Mesenchymal stem cell (in vitro differentiated cells and primary cell): ENCODE measurements at regions not wholly inside any gene's neighbourhood (a gene's known extent, or its start where the extent isn't known, plus 50 kb on each side); places are given as distances from the start of the nearest gene placed in this dataset.

Experiments used
- DNase-seq: peaks from one replicate; pipeline ENCODE4 v3.0.0-alpha.2; 2013
- H2AFZ ChIP-seq: one replicate; pipeline ENCODE4 v1.6.1; 2013; ENCODE audit warnings: low read depth, mild to moderate bottlenecking, control low read depth, inconsistent platforms, low read length, moderate library complexity
- H2AK5ac ChIP-seq: 2 replicates; pipeline ENCODE4 v1.6.1; 2013; ENCODE audit warnings: low read length, moderate library complexity, mild to moderate bottlenecking, inconsistent platforms; ENCODE audit not compliant: severe bottlenecking
- H2BK120ac ChIP-seq: one replicate; pipeline ENCODE4 v1.6.1; 2013; ENCODE audit warnings: low read depth, mild to moderate bottlenecking, inconsistent platforms, low read length, moderate library complexity
- H2BK12ac ChIP-seq, 2 experiments: one replicate each; pipeline ENCODE4 v1.6.1; 2013; ENCODE audit warnings: inconsistent platforms in 2 of 2, low read length in 2 of 2, mild to moderate bottlenecking in 2 of 2, moderate library complexity in 2 of 2, control low read depth in 1 of 2
- H2BK15ac ChIP-seq: one replicate; pipeline ENCODE4 v1.6.1; 2013; ENCODE audit warnings: mild to moderate bottlenecking, low read depth, inconsistent platforms; ENCODE audit not compliant: poor library complexity, severe bottlenecking
- H2BK5ac ChIP-seq: 2 replicates; pipeline ENCODE4 v1.6.1; 2013; ENCODE audit warnings: low read depth, mild to moderate bottlenecking, low read length, control low read depth, inconsistent platforms; ENCODE audit not compliant: poor library complexity, severe bottlenecking
- H3K14ac ChIP-seq, 2 experiments: one replicate each; pipeline ENCODE4 v1.6.1; 2013; ENCODE audit warnings: inconsistent platforms in 2 of 2, low read length in 2 of 2, control low read depth in 1 of 2, mild to moderate bottlenecking in 1 of 2, moderate library complexity in 1 of 2
- H3K18ac ChIP-seq, 2 experiments: one replicate each; pipeline ENCODE4 v1.6.1; 2013; ENCODE audit warnings: inconsistent platforms in 2 of 2, low read length in 2 of 2, control low read depth in 1 of 2, low read depth in 1 of 2, mild to moderate bottlenecking in 1 of 2
- H3K23ac ChIP-seq, 2 experiments: one replicate each; pipeline ENCODE4 v1.6.1; 2013; ENCODE audit warnings: inconsistent platforms in 2 of 2, low read length in 2 of 2, mild to moderate bottlenecking in 2 of 2, moderate library complexity in 2 of 2, control low read depth in 1 of 2
- H3K27ac ChIP-seq: 2 replicates; pipeline ENCODE4 v1.5.1; 2013; ENCODE audit warnings: mild to moderate bottlenecking, moderate library complexity, low read length, control low read depth, inconsistent platforms; ENCODE audit not compliant: poor library complexity, severe bottlenecking
- H3K27me3 ChIP-seq, 2 experiments: 2 replicates each; pipeline versions ENCODE4 v1.6.1 to v1.7.0; 2013; ENCODE audit warnings: low read length in 2 of 2, mild to moderate bottlenecking in 2 of 2, moderate library complexity in 2 of 2, control low read depth in 1 of 2, inconsistent platforms in 1 of 2; ENCODE audit not compliant: control insufficient read depth in 1 of 2, insufficient read depth in 1 of 2
- H3K36me3 ChIP-seq, 2 experiments: 2 replicates each; pipeline versions ENCODE4 v1.6.1 to v1.7.0; 2013; ENCODE audit warnings: low read length in 2 of 2, control low read depth in 1 of 2, inconsistent platforms in 1 of 2, low read depth in 1 of 2, mild to moderate bottlenecking in 1 of 2; ENCODE audit not compliant: insufficient read depth in 2 of 2, control insufficient read depth in 1 of 2
- H3K4ac ChIP-seq, 2 experiments: one replicate each; pipeline ENCODE4 v1.6.1; 2013; ENCODE audit warnings: inconsistent platforms in 2 of 2, low read length in 2 of 2, mild to moderate bottlenecking in 2 of 2, moderate library complexity in 2 of 2, control low read depth in 1 of 2, low read depth in 1 of 2
- H3K4me1 ChIP-seq: 2 replicates; pipeline ENCODE4 v1.6.1; 2013; ENCODE audit warnings: low read depth, low read length, control low read depth; ENCODE audit not compliant: control insufficient read depth, insufficient read depth
- H3K4me2 ChIP-seq: 2 replicates; pipeline ENCODE4 v1.6.1; 2013; ENCODE audit warnings: low read length, mild to moderate bottlenecking, inconsistent platforms; ENCODE audit not compliant: poor library complexity, severe bottlenecking
- H3K4me3 ChIP-seq, 2 experiments: 2 replicates each; pipeline versions ENCODE4 v1.5.1 to v1.7.0; 2013; ENCODE audit warnings: low read length in 2 of 2, mild to moderate bottlenecking in 2 of 2, control low read depth in 1 of 2, low read depth in 1 of 2; ENCODE audit not compliant: insufficient read depth in 1 of 2
- H3K79me1 ChIP-seq: replicated peaks from 2 replicates; pipeline ENCODE4 v1.6.1; 2013; ENCODE audit warnings: mild to moderate bottlenecking, control low read depth, low read length, inconsistent platforms; ENCODE audit not compliant: poor library complexity, severe bottlenecking
- H3K9ac ChIP-seq: 2 replicates; pipeline ENCODE4 v1.7.0; 2013; ENCODE audit warnings: mild to moderate bottlenecking, low read length, moderate library complexity
- H3K9me3 ChIP-seq: 2 replicates; pipeline ENCODE4 v1.7.0; 2013; ENCODE audit warnings: mild to moderate bottlenecking, low read length; ENCODE audit not compliant: control insufficient read depth
- H4K8ac ChIP-seq: one replicate; pipeline ENCODE4 v1.6.1; 2013; ENCODE audit warnings: inconsistent platforms, mild to moderate bottlenecking, low read length, moderate library complexity
- H4K91ac ChIP-seq: one replicate; pipeline ENCODE4 v1.6.1; 2013; ENCODE audit warnings: mild to moderate bottlenecking, low read length, inconsistent platforms
- WGBS: methylation state at CpG from one replicate; pipeline ENCODE4 v1.1.7; 2013; ENCODE audit warnings: mixed read lengths; 5-methylcytosine and 5-hydroxymethylcytosine counted together

DNA sequence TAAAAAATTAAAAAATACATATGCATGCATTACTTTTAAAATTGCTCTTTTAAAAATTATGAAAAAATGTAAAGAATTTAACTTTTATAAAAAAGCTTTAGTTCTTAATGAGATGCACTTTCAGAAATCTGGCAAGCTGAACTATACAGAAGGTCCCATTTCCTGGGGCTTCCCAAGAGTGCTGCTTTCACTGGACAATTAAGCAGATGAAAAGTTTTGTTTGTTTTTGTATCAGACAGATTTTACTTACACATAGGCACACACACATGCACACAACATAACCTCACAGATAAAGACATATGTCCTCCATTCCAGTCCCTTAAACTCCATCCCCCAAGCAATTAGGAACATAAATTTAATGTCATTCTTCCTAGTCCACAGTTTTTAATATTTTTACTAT is 402.3 kb upstream of the ASIC2 start:
- Histone ChIP-seq H3K9me3 (no peaks in the 10 kb centered on the region), H3K79me1 (no peaks in the 10 kb centered on the region), H2BK120ac (no peak overlapping the region), H4K8ac (no peak overlapping the region), H3K27me3 (peaks cover 0 to 19% of the 10 kb centered on the region in 2 experiments), H3K4ac (no peak overlapping the region), H3K4me3 (no peak overlapping the region), H2BK15ac (no peak overlapping the region), H3K9ac (no peak overlapping the region), H3K27ac (no peak overlapping the region), H3K14ac (no peak overlapping the region), H2AK5ac (no peak overlapping the region), H4K91ac (no peak overlapping the region), H3K4me1 (no peaks in the 10 kb centered on the region), H2AFZ (no peak overlapping the region), H2BK12ac (no peak overlapping the region), H3K4me2 (no peak overlapping the region), H3K23ac (no peak overlapping the region), H2BK5ac (no peak overlapping the region), H3K36me3 (no peaks in the 10 kb centered on the region), H3K18ac (no peak overlapping the region)
- no peak for DNase-seq

DNA sequence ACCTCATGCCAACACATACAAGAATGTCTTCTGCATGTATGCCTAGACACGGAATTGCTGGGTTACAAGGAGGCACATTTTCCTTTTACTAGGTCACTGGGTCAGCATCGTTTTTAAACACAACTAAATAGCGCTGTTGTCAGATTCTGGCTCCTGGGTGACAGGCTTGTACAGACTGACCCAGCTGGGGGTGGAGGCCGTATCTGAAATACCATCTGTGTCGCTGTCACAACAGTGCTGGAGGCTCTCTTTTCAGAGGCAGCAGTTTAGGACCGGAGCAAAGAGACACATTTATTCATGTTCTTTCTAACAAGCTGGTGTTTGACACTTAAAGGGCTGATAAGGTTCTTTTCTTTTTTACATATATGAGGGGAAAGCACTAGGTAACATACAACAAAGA is 403.0 kb upstream of the ASIC2 start:
- H3K36me3 ChIP-seq, result no peaks in the 10 kb centered on the region
- peaks cover 0 to 21% of the 10 kb centered on the region in 2 experiments for H3K27me3 ChIP-seq
- no peak overlapping the region for H2BK120ac ChIP-seq
- H2AFZ ChIP-seq, result no peak overlapping the region
- H3K27ac ChIP-seq, result no peak overlapping the region
- no peaks in the 10 kb centered on the region for H3K79me1 ChIP-seq
- no peak overlapping the region for H3K18ac ChIP-seq
- H3K9me3 ChIP-seq, result no peaks in the 10 kb centered on the region
- DNase-seq, result no peak
- H2BK15ac ChIP-seq, result no peak overlapping the region
- no peak overlapping the region for H3K23ac ChIP-seq
- 57% methylated on average over 6 of the region's 6 CpGs for WGBS
- no peak overlapping the region for H3K9ac ChIP-seq
- no peaks in the 10 kb centered on the region for H3K4me1 ChIP-seq
- no peak overlapping the region for H3K14ac ChIP-seq
- no peak overlapping the region for H3K4me2 ChIP-seq
- no peak overlapping the region for H2BK5ac ChIP-seq
- no peak overlapping the region for H4K91ac ChIP-seq
- H3K4ac ChIP-seq, result no peak overlapping the region
- H2AK5ac ChIP-seq, result no peak overlapping the region
- H2BK12ac ChIP-seq, result no peak overlapping the region
- H4K8ac ChIP-seq, result no peak overlapping the region
- no peak overlapping the region for H3K4me3 ChIP-seq

DNA sequence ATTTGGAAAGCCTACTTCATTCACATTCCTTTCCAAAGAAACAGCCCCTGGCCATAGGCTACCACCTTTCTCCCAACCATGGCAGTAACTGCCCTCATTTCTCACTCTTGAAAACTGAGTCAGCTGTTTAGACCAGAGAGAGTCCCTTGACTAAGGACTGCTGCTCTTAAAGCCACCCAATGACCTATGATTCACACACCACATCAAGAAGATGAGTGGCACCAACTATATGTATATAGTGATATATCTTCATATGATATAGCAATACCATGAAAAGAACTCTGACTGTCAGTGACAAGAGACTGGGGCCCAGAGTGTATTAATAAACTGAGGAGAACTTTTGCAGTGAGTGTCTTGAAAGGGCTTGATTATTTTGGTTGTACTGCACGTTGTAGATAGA is 404.5 kb upstream of the ASIC2 start:
- Histone ChIP-seq H2BK120ac (no peak overlapping the region), H2BK5ac (no peak overlapping the region), H3K18ac (no peak overlapping the region), H3K4ac (no peak overlapping the region), H3K27me3 (peaks cover 0 to 21% of the 10 kb centered on the region in 2 experiments), H4K91ac (no peak overlapping the region), H4K8ac (no peak overlapping the region), H2BK12ac (no peak overlapping the region), H3K36me3 (no peaks in the 10 kb centered on the region), H3K4me3 (no peak overlapping the region), H3K23ac (no peak overlapping the region), H2BK15ac (no peak overlapping the region), H3K79me1 (no peaks in the 10 kb centered on the region), H3K4me1 (no peaks in the 10 kb centered on the region), H2AK5ac (no peak overlapping the region), H3K27ac (no peak overlapping the region), H2AFZ (no peak overlapping the region), H3K14ac (no peak overlapping the region), H3K4me2 (no peak overlapping the region), H3K9me3 (no peaks in the 10 kb centered on the region), H3K9ac (no peak overlapping the region)
- DNase-seq, result no peak
- 60% methylated on average over 1 of the region's 1 CpG for WGBS

DNA sequence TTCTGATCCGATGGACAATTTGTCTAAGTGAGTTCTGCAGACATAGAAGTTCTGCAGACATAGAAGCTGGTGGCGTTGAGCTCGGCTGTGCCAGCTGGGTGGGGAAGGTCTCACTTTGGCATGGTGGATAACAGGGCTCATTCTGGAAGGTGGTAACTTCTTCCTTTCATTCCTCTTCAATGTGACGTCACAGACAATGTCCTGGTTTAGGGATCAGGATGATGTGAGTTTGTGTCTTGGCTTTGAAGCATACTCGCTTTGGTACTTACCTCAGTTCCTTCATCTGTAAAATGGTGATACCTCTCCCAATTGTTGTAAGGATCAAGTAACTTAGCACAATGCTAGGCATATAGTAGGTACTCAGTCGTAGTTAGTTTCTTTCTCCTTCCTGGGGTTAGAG is 408.8 kb upstream of the ASIC2 start:
- Histone ChIP-seq H4K8ac (no peak overlapping the region), H3K36me3 (no peaks in the 10 kb centered on the region), H3K14ac (no peak overlapping the region), H2BK5ac (no peak overlapping the region), H2AK5ac (no peak overlapping the region), H3K18ac (no peak overlapping the region), H2BK120ac (no peak overlapping the region), H3K4me3 (no peak overlapping the region), H3K79me1 (no peaks in the 10 kb centered on the region), H2AFZ (no peak overlapping the region), H3K9ac (no peak overlapping the region), H4K91ac (no peak overlapping the region), H3K4me1 (no peaks in the 10 kb centered on the region), H3K27ac (no peak overlapping the region), H3K27me3 (peaks cover 0 to 10% of the 10 kb centered on the region in 2 experiments), H3K4ac (no peak overlapping the region), H3K23ac (no peak overlapping the region), H2BK15ac (no peak overlapping the region), H2BK12ac (no peak overlapping the region), H3K9me3 (no peaks in the 10 kb centered on the region), H3K4me2 (no peak overlapping the region)
- DNase-seq, result no peak
- WGBS, result 84% methylated on average over 4 of the region's 6 CpGs
